ENCODE measurements at regions not wholly inside any gene's neighbourhood (a gene's known extent, or its start where the extent isn't known, plus 50 kb on each side); places are given as distances from the start of the nearest gene placed in this dataset.

DNA sequence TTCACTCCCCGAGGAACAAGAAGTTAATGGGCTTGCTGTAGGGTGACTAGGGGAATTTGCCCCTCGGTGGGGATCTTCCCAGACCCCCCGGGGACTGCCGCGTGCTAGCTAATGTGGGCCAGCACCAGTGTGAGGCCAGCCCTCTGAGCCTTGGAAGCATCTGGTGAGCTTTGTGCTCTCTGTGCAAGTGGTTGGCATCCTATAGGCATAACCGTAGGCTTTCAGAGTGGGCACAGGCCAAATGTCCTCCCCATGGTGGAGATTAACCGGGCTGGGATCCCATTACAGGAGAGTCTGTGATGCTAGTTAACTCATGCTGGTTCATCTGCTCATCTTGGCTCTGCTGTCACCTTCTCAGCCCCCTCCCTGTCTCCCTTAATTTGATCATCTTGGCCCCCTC is 125.7 kb downstream of the TRIM29 start:
- Histone ChIP-seq H3K9ac (ENCODE audit: low read length) (no peak overlapping the region), H3K27ac (ENCODE audit: low read length) (no peak overlapping the region), H3K4me3 (ENCODE audit: low read length) (no peak overlapping the region), H3K27me3 (ENCODE audit: low read depth, low read length) (peaks cover 77% of the 10 kb centered on the region), H3K36me3 (replicated peaks; ENCODE audit: low read depth, low read length) (no peaks in the 10 kb centered on the region), H2AFZ (ENCODE audit: low read depth, low read length) (no peak overlapping the region), H3K9me3 (ENCODE audit: insufficient read depth, low read length) (no peaks in the 10 kb centered on the region), H3K79me2 (ENCODE audit: low read length) (no peaks in the 10 kb centered on the region), H3K4me2 (ENCODE audit: low read length) (no peak overlapping the region), H4K20me1 (ENCODE audit: insufficient read depth, low read length) (no peaks in the 10 kb centered on the region), H3K4me1 (ENCODE audit: low read length) (no peaks in the 10 kb centered on the region)
- TF ChIP-seq, protein P1, sequence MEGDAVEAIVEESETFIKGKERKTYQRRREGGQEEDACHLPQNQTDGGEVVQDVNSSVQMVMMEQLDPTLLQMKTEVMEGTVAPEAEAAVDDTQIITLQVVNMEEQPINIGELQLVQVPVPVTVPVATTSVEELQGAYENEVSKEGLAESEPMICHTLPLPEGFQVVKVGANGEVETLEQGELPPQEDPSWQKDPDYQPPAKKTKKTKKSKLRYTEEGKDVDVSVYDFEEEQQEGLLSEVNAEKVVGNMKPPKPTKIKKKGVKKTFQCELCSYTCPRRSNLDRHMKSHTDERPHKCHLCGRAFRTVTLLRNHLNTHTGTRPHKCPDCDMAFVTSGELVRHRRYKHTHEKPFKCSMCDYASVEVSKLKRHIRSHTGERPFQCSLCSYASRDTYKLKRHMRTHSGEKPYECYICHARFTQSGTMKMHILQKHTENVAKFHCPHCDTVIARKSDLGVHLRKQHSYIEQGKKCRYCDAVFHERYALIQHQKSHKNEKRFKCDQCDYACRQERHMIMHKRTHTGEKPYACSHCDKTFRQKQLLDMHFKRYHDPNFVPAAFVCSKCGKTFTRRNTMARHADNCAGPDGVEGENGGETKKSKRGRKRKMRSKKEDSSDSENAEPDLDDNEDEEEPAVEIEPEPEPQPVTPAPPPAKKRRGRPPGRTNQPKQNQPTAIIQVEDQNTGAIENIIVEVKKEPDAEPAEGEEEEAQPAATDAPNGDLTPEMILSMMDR (IDR thresholded peaks at IDR 0.05; ENCODE audit: low read depth, low read length) = no peak
- TF ChIP-seq EZH2phosphoT487 (IDR thresholded peaks at IDR 0.05; ENCODE audit: low read depth) = no peak

GRCh38 chr11:120011836-120012235 is 126.1 kb downstream of the TRIM29 start:
- no peaks in the 10 kb centered on the region for H3K9me3 ChIP-seq (ENCODE audit: insufficient read depth, low read length)
- H2AFZ ChIP-seq (ENCODE audit: low read depth, low read length) = no peak overlapping the region
- no peaks in the 10 kb centered on the region for H3K36me3 ChIP-seq (replicated peaks; ENCODE audit: low read depth, low read length)
- peaks cover 76% of the 10 kb centered on the region for H3K27me3 ChIP-seq (ENCODE audit: low read depth, low read length)
- no peaks in the 10 kb centered on the region for H3K79me2 ChIP-seq (ENCODE audit: low read length)
- H4K20me1 ChIP-seq (ENCODE audit: insufficient read depth, low read length) = no peaks in the 10 kb centered on the region
- no peak overlapping the region for H3K4me3 ChIP-seq (ENCODE audit: low read length)
- H3K4me2 ChIP-seq (ENCODE audit: low read length) = no peak overlapping the region
- H3K9ac ChIP-seq (ENCODE audit: low read length) = no peak overlapping the region
- TF ChIP-seq EZH2phosphoT487 (IDR thresholded peaks at IDR 0.05; ENCODE audit: low read depth) = no peak
- TF ChIP-seq, protein P1 (IDR thresholded peaks at IDR 0.05; ENCODE audit: low read depth, low read length) = no peak
- H3K4me1 ChIP-seq (ENCODE audit: low read length) = no peaks in the 10 kb centered on the region
- no peak overlapping the region for H3K27ac ChIP-seq (ENCODE audit: low read length)

DNA sequence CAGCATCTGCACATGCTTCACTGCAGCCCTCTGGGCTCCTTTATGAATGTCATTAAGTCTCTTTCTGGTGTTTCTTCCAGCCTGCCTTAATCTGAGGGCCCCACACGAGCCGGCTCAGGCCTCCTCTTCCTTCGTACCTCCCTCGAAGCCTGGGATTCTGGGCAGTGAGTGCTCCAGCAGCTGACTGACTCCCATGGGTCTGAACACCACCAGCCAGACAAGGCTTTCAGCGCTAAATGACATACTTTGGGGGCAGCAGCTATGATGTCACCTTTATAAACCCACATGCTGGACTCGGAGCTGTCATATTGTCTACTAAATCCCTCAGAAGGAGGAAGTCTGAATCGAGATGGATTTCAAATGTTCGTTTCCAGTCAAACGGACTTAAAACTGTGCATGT is 127.1 kb downstream of the TRIM29 start:
- H2AFZ ChIP-seq (ENCODE audit: low read depth, low read length) = no peak overlapping the region
- no peaks in the 10 kb centered on the region for H3K36me3 ChIP-seq (replicated peaks; ENCODE audit: low read depth, low read length)
- no peak for TF ChIP-seq EZH2phosphoT487 (IDR thresholded peaks at IDR 0.05; ENCODE audit: low read depth)
- TF ChIP-seq, protein P1 (IDR thresholded peaks at IDR 0.05; ENCODE audit: low read depth, low read length) = no peak
- no peaks in the 10 kb centered on the region for H3K4me1 ChIP-seq (ENCODE audit: low read length)
- no peak overlapping the region for H3K4me2 ChIP-seq (ENCODE audit: low read length)
- no peak overlapping the region for H3K27ac ChIP-seq (ENCODE audit: low read length)
- H3K9ac ChIP-seq (ENCODE audit: low read length) = no peak overlapping the region
- H3K79me2 ChIP-seq (ENCODE audit: low read length) = no peaks in the 10 kb centered on the region
- H4K20me1 ChIP-seq (ENCODE audit: insufficient read depth, low read length) = no peaks in the 10 kb centered on the region
- no peaks in the 10 kb centered on the region for H3K9me3 ChIP-seq (ENCODE audit: insufficient read depth, low read length)
- no peak overlapping the region for H3K4me3 ChIP-seq (ENCODE audit: low read length)
- peaks cover 65% of the 10 kb centered on the region for H3K27me3 ChIP-seq (ENCODE audit: low read depth, low read length)

GRCh38 chr11:120009938-120010337 is 128.0 kb downstream of the TRIM29 start:
- Histone ChIP-seq H3K9me3 (ENCODE audit: insufficient read depth, low read length) (no peaks in the 10 kb centered on the region), H3K79me2 (ENCODE audit: low read length) (no peaks in the 10 kb centered on the region), H3K36me3 (replicated peaks; ENCODE audit: low read depth, low read length) (no peaks in the 10 kb centered on the region), H3K4me3 (ENCODE audit: low read length) (no peak overlapping the region), H4K20me1 (ENCODE audit: insufficient read depth, low read length) (no peaks in the 10 kb centered on the region), H3K27ac (ENCODE audit: low read length) (no peak overlapping the region), H2AFZ (ENCODE audit: low read depth, low read length) (no peak overlapping the region), H3K4me2 (ENCODE audit: low read length) (no peak overlapping the region), H3K4me1 (ENCODE audit: low read length) (no peaks in the 10 kb centered on the region), H3K27me3 (ENCODE audit: low read depth, low read length) (peaks cover 57% of the 10 kb centered on the region), H3K9ac (ENCODE audit: low read length) (no peak overlapping the region)
- TF ChIP-seq, protein P1 (IDR thresholded peaks at IDR 0.05; ENCODE audit: low read depth, low read length) = no peak
